GM19099 (cell line): ENCODE measurements at regions not wholly inside any gene's neighbourhood (a gene's known extent, or its start where the extent isn't known, plus 50 kb on each side); places are given as distances from the start of the nearest gene placed in this dataset.

Experiments
- POLR2A ChIP-seq: IDR thresholded peaks from 3 replicates; pipeline ENCODE4 v1.6.1; 2011; ENCODE audit warnings: low read depth; ENCODE audit not compliant: insufficient read length; ENCODE audit errors: extremely low read depth

GRCh38 chr10:108471420-108471819 lies 1306.9 kb upstream of the SORCS1 start:
- no peak for TF ChIP-seq POLR2A

GRCh38 chr10:108469940-108470339 lies 1305.4 kb upstream of the SORCS1 start:
- no peak for TF ChIP-seq POLR2A

DNA sequence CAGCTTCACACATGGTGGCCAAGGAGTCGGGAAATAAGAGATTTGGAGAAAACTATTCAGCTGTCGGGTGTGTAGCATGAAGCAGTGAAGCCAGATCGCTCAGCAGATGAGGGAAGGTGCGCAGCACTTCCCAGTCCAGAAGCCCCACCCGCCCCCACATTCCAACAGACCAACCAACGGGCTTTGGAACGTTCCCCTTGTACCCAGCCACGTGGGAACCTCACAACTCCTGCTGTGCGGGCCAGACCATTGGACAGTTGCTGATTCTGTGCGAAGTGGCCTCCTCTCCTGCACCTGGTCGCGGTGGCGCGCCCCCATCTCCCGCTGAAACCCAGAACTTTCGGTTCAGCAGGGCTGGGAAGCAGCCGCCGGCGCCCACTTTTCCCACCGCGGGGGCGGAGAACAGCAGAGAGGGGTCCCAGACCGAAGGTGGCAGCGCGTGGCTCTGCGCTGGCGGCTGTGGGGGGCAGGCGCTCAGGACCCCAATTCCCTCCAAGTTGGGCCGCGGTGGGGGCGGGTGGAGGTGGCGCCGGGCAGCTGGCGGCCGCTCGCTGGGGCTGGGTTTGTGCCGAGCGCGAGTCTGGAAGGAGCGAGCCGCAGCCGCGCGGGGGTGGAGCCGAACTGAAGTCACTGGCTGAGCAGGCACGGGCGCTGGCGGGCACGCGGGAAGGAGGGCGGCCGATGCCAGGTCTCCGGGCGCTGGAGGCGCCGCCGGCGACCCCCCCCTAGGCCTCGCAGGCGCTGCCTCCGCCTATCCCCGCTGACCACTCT lies 1301.5 kb upstream of the SORCS1 start:
- TF ChIP-seq POLR2A, result no peak

GRCh38 chr10:108462005-108462404 lies 1297.5 kb upstream of the SORCS1 start:
- no peak for TF ChIP-seq POLR2A

DNA sequence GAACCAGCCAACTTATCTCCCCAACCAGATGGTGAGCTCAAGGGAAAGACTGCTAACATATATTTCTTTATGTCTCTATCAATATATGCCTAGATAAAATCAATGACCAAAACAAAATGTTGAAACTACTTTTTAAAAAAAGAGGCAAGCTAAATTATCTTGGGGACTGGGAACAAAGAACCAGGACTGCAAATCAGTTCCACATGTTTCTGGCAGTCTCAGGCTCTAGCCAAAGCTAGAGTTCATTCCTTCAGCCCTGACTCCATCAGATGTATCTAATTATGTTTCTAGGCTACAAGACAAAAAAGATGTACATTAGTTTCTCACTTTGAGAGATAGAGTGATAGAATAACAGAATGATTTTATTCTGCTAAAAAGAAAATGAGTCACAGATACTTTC lies 1290.3 kb upstream of the SORCS1 start:
- no peak for TF ChIP-seq POLR2A

GRCh38 chr10:108454224-108454623 lies 1289.7 kb upstream of the SORCS1 start:
- no peak for TF ChIP-seq POLR2A

- TF ChIP-seq POLR2A, result no peak
Observed at GRCh38 chr10:108453166-108453565, 1288.7 kb upstream of the SORCS1 start.

DNA sequence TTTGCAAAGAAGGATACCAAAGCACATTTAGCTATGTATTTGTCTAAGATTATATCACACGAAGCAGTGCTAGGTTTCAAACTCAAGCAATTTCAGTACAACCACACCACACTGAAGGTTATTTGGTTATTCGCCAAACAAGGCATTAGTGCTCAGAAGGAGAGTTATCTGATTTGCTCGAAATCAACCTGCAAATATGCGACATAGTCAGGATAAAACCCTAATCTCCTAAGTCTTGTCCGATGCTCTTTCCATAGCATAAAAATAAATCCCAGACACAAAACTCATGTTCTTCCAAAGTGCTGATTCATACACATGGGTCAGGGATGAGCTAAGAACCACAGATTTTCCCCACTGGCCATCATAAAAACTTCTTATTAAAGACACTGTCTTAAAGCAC lies 1288.0 kb upstream of the SORCS1 start:
- TF ChIP-seq POLR2A, result no peak

DNA sequence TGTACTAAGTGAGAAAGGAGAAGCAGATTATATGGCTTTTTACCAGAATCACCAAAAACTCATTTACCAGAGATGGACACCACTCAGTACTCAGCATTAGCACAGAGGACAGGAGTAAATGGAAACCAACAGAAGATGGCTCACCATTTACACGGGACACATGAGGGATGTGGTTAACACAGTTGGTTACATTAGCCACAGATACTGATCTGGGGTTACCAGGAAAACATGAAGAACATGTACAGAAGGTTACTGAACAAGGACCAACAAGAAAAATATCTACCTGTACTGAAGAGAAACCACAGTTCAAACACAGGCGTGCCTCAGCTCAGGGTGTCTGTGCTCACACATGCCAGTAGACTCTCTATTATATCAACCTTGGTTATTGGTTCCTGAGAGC lies 1285.8 kb upstream of the SORCS1 start:
- no peak for TF ChIP-seq POLR2A

DNA sequence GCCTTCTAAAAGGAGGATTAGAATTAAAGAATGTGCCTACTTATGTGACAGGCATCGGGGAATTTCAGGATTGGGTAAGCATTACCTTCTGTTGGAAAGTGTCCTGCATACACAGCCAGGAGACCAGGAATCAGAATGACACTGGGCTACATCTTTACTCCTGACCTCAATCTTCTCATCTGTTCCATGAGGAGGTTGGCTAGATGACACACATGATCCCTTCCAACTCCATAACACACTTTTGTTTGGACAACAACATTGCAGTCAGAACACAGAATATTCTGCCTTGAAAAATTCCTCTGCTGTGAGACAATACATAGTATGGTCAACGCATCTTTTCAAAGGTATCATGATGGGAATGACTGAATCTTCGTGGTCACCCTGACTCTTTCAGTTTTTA lies 1281.2 kb upstream of the SORCS1 start:
- TF ChIP-seq POLR2A, result no peak

DNA sequence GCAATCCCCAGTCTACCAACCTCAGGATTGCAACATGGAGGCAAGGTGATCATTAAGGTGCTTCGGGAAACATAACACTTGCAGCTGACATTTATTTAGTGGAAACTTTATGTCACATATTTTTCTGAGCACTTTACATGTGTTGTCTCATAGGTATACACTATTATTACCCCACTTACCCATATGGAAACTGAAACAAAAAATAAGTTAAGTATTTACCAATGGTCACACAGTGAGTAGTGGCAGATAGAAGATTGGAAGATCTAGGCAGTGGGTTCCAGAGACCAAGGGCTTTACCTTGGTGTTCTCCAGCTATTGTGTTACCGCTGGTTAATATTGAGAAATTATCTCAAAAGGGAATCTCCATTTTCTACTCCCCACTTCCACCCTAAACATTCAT lies 1279.1 kb upstream of the SORCS1 start:
- TF ChIP-seq POLR2A, result no peak

DNA sequence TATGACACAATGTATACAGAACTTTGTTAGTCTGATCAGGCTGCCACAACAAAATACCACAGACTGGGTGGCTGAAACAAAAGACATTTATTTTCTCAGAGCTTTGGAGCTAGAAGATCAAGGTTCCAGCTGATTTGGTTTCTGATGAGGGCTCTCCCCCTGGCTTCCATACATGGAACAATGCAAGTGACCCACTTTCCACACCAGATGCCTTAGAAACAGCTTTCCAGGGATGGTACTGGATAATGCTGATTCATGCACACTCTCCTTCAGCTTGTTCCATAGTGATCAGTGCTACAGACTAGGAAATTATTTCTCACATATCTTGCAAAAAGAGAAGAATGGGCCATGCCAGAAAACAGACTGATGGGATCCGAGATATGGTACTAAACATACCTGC lies 1274.9 kb upstream of the SORCS1 start:
- TF ChIP-seq POLR2A, result no peak

DNA sequence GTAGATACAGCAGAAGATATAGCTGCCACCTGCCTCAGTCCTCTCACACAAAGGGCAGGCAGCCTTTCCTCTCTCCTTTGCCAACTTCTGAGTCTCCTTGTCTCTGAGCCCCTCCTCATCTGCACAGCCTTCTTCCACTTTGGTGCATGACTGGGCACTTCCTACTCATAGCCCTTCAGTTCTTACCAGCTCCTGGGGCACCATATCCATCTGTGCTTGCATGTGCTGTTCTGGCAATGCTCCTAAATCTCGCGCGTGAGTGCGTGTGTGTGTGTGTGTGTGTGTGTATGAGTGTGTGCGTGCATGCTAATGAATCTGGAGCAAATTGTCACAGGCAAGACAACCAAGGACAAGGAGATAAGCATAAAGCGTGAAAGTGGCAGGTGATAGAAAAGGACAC lies 1271.6 kb upstream of the SORCS1 start:
- no peak for TF ChIP-seq POLR2A

- no peak for TF ChIP-seq POLR2A
Observed at GRCh38 chr10:108434559-108435252, 1270.2 kb upstream of the SORCS1 start.

- no peak for TF ChIP-seq POLR2A
Observed at GRCh38 chr10:108427146-108427545, 1262.6 kb upstream of the SORCS1 start.

DNA sequence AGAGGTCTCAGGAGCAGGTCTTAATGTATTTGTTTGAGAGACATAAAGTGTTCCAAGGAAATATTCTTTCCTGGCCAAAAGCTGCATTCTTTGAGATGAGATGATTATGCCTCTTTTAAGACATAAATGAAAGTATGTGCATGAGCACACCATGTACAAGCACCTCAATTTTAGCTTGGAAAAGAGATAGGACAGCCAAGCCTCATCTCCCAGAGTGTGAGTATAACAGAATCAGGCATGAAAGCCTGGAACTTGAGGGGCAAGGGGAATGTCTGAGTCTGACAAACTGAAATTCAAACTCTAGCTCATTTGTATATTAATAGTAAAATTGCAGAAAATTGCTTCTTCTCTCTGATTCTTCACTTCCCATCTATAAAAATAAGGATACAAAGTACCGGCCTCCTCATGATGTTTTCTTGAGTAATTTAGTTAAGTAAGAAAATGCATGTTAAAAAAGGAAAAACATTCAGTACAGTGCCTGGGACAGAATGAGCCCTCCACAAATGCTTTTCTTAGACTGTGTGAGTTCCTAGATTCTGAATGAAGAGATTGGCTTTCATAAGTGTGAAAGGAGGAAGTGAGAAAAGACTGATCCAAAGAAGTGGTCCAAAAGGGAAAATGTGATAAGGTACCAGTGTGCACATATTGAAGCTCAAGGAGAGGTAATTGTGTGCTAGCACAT lies 1260.9 kb upstream of the SORCS1 start:
- no peak for TF ChIP-seq POLR2A
